ENCODE measurements at regions not wholly inside any gene's neighbourhood (a gene's known extent, or its start where the extent isn't known, plus 50 kb on each side); places are given as distances from the start of the nearest gene placed in this dataset.

DNA sequence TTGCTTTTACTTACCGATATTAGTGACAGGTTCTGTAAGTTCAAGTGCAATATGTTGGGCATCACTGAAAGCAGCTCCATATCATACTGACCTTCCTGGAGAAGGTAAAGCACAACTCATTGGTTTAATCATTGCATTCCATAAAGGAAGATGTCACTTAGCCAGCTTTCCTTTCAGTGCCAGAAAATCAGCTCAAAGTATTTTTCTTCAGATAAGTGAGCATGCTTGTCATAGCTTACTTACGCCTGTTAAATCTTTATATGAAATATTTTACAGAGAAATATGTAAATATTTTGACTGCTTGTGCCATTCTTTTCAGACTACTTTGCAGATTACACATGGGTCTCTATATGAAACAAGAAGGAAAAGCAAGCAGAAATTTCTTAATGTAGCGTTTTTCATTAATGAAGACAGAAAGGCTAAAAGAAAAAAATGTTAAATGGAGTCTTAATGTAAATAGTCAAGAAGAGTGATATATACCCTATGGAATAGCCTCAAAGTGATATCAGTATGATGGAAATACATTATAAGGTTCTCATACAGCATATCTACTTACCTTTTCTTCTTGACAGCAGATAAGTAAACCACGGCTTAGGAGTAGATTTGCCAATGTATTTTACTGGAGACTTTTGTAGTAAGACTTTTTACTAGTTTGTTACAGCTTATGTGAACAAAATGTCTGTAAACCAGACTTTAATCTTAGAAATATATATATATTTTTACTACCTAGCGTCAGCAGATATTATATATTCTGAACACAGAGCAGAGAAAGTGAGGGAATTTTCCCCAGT is 649.7 kb downstream of the METTL15 start:
- H3K4me2 ChIP-seq (ENCODE audit: low read length), result no peak overlapping the region
- no peaks in the 10 kb centered on the region for H3K9me3 ChIP-seq (ENCODE audit: control insufficient read depth, low read length)
- no peak overlapping the region for H3K4me3 ChIP-seq (ENCODE audit: low read depth, low read length)
- H3K79me2 ChIP-seq, result no peaks in the 10 kb centered on the region
- no peaks in the 10 kb centered on the region for H3K27me3 ChIP-seq (ENCODE audit: control insufficient read depth, insufficient read depth, low read length)
- H3K27ac ChIP-seq, result no peak overlapping the region
- TF ChIP-seq, protein P1, sequence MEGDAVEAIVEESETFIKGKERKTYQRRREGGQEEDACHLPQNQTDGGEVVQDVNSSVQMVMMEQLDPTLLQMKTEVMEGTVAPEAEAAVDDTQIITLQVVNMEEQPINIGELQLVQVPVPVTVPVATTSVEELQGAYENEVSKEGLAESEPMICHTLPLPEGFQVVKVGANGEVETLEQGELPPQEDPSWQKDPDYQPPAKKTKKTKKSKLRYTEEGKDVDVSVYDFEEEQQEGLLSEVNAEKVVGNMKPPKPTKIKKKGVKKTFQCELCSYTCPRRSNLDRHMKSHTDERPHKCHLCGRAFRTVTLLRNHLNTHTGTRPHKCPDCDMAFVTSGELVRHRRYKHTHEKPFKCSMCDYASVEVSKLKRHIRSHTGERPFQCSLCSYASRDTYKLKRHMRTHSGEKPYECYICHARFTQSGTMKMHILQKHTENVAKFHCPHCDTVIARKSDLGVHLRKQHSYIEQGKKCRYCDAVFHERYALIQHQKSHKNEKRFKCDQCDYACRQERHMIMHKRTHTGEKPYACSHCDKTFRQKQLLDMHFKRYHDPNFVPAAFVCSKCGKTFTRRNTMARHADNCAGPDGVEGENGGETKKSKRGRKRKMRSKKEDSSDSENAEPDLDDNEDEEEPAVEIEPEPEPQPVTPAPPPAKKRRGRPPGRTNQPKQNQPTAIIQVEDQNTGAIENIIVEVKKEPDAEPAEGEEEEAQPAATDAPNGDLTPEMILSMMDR (IDR thresholded peaks at IDR 0.05), result no peak
- no peaks in the 10 kb centered on the region for H3K36me3 ChIP-seq (ENCODE audit: control insufficient read depth, insufficient read depth, low read length)
- H2AFZ ChIP-seq, result no peak overlapping the region
- no peak overlapping the region for H3K9ac ChIP-seq
- H3K4me1 ChIP-seq, result no peaks in the 10 kb centered on the region

DNA sequence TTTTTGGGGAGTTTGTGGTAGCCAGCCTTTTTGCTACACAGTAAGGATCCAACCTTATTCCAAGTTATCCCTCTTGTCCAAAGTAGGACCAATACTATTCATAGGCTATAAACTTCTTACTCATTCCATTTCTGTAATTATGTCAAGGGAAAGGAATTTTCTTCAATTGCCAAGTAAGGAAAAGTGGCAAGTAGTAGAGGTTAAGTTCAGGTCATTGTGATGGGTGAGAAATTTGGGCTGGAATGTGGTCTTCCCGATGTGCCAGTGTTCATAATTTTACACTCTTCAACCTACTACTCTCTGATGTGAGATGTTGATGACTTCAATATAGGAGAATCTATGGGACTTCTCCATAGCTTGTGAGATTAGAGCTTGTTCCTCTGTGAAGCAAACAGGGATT is 648.8 kb downstream of the METTL15 start:
- Histone ChIP-seq H3K4me3 (ENCODE audit: low read depth, low read length) (no peak overlapping the region), H3K36me3 (ENCODE audit: control insufficient read depth, insufficient read depth, low read length) (no peaks in the 10 kb centered on the region), H3K27ac (no peak overlapping the region), H3K9ac (no peak overlapping the region), H2AFZ (no peak overlapping the region), H3K4me1 (no peaks in the 10 kb centered on the region), H3K79me2 (no peaks in the 10 kb centered on the region), H3K27me3 (ENCODE audit: control insufficient read depth, insufficient read depth, low read length) (no peaks in the 10 kb centered on the region), H3K4me2 (ENCODE audit: low read length) (no peak overlapping the region), H3K9me3 (ENCODE audit: control insufficient read depth, low read length) (no peaks in the 10 kb centered on the region)
- TF ChIP-seq, protein P1 (IDR thresholded peaks at IDR 0.05), result no peak

DNA sequence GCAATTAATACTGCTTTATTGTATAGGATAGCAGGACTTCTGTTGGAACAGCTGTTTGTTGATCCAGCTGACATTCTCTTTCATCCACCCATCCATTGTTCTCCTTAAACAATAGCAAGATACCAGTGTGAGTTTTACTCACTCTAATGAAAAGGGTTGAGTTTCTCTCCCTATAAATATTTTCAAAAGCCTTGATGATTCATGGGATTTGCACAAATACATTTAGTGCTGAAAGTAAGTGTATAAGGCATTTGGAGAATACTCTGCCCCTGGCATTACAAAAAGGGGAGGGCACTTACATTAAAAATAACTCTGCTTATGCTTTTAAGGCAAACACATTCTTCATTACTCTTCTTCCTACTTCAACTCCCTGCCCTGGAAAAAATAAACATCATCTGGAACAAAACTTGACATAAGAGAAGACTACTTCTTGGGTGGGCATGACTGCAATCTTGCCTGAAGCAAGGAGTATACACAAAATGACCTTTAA is 634.9 kb downstream of the METTL15 start:
- Histone ChIP-seq H3K36me3 (ENCODE audit: control insufficient read depth, insufficient read depth, low read length) (no peaks in the 10 kb centered on the region), H3K4me3 (ENCODE audit: low read depth, low read length) (no peak overlapping the region), H3K27ac (no peak overlapping the region), H3K9ac (no peak overlapping the region), H3K27me3 (ENCODE audit: control insufficient read depth, insufficient read depth, low read length) (no peaks in the 10 kb centered on the region), H3K4me1 (no peaks in the 10 kb centered on the region), H3K79me2 (no peaks in the 10 kb centered on the region), H3K4me2 (ENCODE audit: low read length) (no peak overlapping the region), H2AFZ (no peak overlapping the region), H3K9me3 (ENCODE audit: control insufficient read depth, low read length) (no peaks in the 10 kb centered on the region)
- TF ChIP-seq, protein P1 (IDR thresholded peaks at IDR 0.05), result no peak

DNA sequence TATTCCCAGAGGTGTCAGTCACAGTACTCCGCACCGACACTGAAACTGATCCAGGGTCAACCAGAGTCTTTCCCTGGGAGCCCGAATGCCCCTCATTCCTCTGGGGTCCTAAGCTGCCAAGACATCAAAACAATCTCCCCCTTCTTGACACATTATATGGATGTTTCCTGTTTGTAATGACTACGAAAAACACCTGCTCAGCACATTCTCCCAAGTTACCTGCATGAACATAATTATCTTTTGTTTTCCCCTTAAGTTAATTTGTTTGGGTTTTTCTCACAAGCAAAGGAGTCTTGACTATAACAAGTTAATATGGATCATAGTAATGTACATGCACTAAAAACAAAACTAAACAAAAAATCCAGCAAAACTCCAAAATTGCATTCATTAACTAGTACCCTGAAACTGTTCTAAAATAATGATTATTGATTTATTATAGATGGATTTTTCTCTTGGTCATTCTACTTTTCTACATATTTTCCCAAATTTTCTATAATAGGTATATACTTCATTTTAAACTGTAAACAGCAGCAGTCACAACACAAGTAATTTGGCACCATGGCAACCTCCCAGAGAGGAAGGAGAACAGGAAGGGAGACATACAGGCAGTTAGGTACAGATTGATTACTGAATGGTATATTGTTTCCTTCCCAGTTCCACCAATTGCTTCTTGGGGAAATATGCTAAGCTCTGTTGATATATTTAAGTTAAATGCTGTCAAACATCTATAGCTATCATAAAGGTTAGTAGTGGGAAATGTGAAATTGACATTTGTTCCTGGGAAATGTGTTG is 631.5 kb downstream of the METTL15 start:
- H3K9ac ChIP-seq, result no peak overlapping the region
- no peaks in the 10 kb centered on the region for H3K9me3 ChIP-seq (ENCODE audit: control insufficient read depth, low read length)
- H3K4me3 ChIP-seq (ENCODE audit: low read depth, low read length), result no peak overlapping the region
- TF ChIP-seq, protein P1 (IDR thresholded peaks at IDR 0.05), result no peak
- no peak overlapping the region for H2AFZ ChIP-seq
- no peaks in the 10 kb centered on the region for H3K4me1 ChIP-seq
- no peak overlapping the region for H3K27ac ChIP-seq
- H3K79me2 ChIP-seq, result no peaks in the 10 kb centered on the region
- H3K4me2 ChIP-seq (ENCODE audit: low read length), result no peak overlapping the region
- H3K36me3 ChIP-seq (ENCODE audit: control insufficient read depth, insufficient read depth, low read length), result no peaks in the 10 kb centered on the region
- no peaks in the 10 kb centered on the region for H3K27me3 ChIP-seq (ENCODE audit: control insufficient read depth, insufficient read depth, low read length)

Data from parathyroid adenoma (tissue), 2 donors.